ENCODE measurements at regions not wholly inside any gene's neighbourhood (a gene's known extent, or its start where the extent isn't known, plus 50 kb on each side); places are given as distances from the start of the nearest gene placed in this dataset.

GRCh38 chr2:4122726-4123125, 419.4 kb downstream of the DCDC2C start:
- no peak for TF ChIP-seq CTCF (IDR thresholded peaks at IDR 0.05; ENCODE audit: low read depth, low read length)
- no peak for DNase-seq
- no peaks in the 10 kb centered on the region for H3K27me3 ChIP-seq (ENCODE audit: insufficient read depth, low read depth, severe bottlenecking)
- no peaks in the 10 kb centered on the region for H3K36me3 ChIP-seq
- H3K4me3 ChIP-seq (ENCODE audit: low read depth, low read length) = no peak overlapping the region
- H3K9me3 ChIP-seq (ENCODE audit: severe bottlenecking) = no peaks in the 10 kb centered on the region
- H3K27ac ChIP-seq = no peak overlapping the region

- Histone ChIP-seq H3K36me3 (no peaks in the 10 kb centered on the region), H3K4me3 (ENCODE audit: low read depth, low read length) (no peak overlapping the region), H3K27ac (no peak overlapping the region), H3K9me3 (ENCODE audit: severe bottlenecking) (peaks cover 14% of the 10 kb centered on the region), H3K27me3 (ENCODE audit: insufficient read depth, low read depth, severe bottlenecking) (no peaks in the 10 kb centered on the region)
- TF ChIP-seq CTCF (IDR thresholded peaks at IDR 0.05; ENCODE audit: low read depth, low read length) = no peak
- no peak for DNase-seq
Observed at GRCh38 chr2:4130651-4131050, 427.3 kb downstream of the DCDC2C start.

GRCh38 chr2:4134551-4135550, 431.5 kb downstream of the DCDC2C start:
- Histone ChIP-seq H3K27ac (no peak overlapping the region), H3K4me3 (ENCODE audit: low read depth, low read length) (no peak overlapping the region), H3K9me3 (ENCODE audit: severe bottlenecking) (peaks cover 14% of the 10 kb centered on the region), H3K27me3 (ENCODE audit: insufficient read depth, low read depth, severe bottlenecking) (no peaks in the 10 kb centered on the region), H3K36me3 (no peaks in the 10 kb centered on the region)
- no peak for TF ChIP-seq CTCF (IDR thresholded peaks at IDR 0.05; ENCODE audit: low read depth, low read length)
- DNase-seq = no peak

GRCh38 chr2:4135765-4136164, 432.4 kb downstream of the DCDC2C start:
- H3K27ac ChIP-seq = no peak overlapping the region
- no peaks in the 10 kb centered on the region for H3K27me3 ChIP-seq (ENCODE audit: insufficient read depth, low read depth, severe bottlenecking)
- H3K9me3 ChIP-seq (ENCODE audit: severe bottlenecking) = peaks cover 5% of the 10 kb centered on the region
- DNase-seq = no peak
- no peak overlapping the region for H3K4me3 ChIP-seq (ENCODE audit: low read depth, low read length)
- no peaks in the 10 kb centered on the region for H3K36me3 ChIP-seq
- no peak for TF ChIP-seq CTCF (IDR thresholded peaks at IDR 0.05; ENCODE audit: low read depth, low read length)

- Histone ChIP-seq H3K36me3 (no peaks in the 10 kb centered on the region), H3K9me3 (ENCODE audit: severe bottlenecking) (no peaks in the 10 kb centered on the region), H3K27me3 (ENCODE audit: insufficient read depth, low read depth, severe bottlenecking) (no peaks in the 10 kb centered on the region), H3K4me3 (ENCODE audit: low read depth, low read length) (no peak overlapping the region), H3K27ac (no peak overlapping the region)
- TF ChIP-seq CTCF (IDR thresholded peaks at IDR 0.05; ENCODE audit: low read depth, low read length) = no peak
- DNase-seq = no peak
Observed at GRCh38 chr2:4139316-4139715, 435.9 kb downstream of the DCDC2C start.

All from WERI-Rb-1 (cell line).